Stomach (tissue), 4 donors: ENCODE measurements at regions not wholly inside any gene's neighbourhood (a gene's known extent, or its start where the extent isn't known, plus 50 kb on each side); places are given as distances from the start of the nearest gene placed in this dataset.

Experiments
- CTCF ChIP-seq, 7 experiments: fragments of 450-650 bp in 4 of 7; fragments of 200-600 bp in 3 of 7; sonication (generic) in 3 of 7; IDR thresholded peaks; one replicate each; pipeline ENCODE4 v1.5.1; 2016 to 2019; ENCODE audit warnings: antibody characterized with exemption in 7 of 7, control low read depth in 2 of 7, mild to moderate bottlenecking in 1 of 7
- EP300 ChIP-seq: sonication (generic); formaldehyde crosslinking; IDR thresholded peaks from one replicate; pipeline ENCODE4 v1.6.1; 2017; ENCODE audit warnings: antibody characterized with exemption

GRCh38 chr16:82488460-82488859 is 138.3 kb upstream of the CDH13 start:
- TF ChIP-seq CTCF (IDR thresholded peaks at IDR 0.05): no peak
- no peak for TF ChIP-seq EP300
